ENCODE measurements at regions not wholly inside any gene's neighbourhood (a gene's known extent, or its start where the extent isn't known, plus 50 kb on each side); places are given as distances from the start of the nearest gene placed in this dataset.
"Not testable (repeated sequence)": the region's sequence is repeated elsewhere in the genome, so short reads cannot be mapped to it uniquely, and the experiment has no call there.

DNA sequence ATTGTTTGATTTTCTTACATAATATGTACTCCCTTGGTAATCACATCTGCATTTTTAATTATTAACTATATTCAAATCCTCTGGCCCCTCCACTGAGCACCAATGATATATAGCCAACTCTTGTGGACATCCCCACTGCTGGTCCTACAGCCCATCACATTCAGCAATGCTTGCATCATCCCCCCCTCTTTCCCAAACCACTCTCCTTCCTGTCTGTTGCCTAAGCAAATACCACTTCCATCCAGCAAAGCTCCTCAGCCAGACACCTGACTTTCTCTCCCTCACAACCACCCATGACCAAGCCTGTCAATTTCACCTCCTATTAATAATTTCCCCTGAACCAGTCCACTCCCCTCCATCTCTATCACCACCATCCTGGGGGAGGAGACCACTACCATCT lies 330.1 kb downstream of the GOLGA6L6 start:
- POLR2A ChIA-PET (ENCODE audit: partially characterized antibody); H3K14ac ChIP-seq (ENCODE audit: insufficient read length); H3K4me3 ChIP-seq (ENCODE audit: extremely low read depth in 1 of 4, insufficient read depth in 2 of 4, low read depth in 3 of 4, low read length in 4 of 4); H3K36me3 ChIP-seq (ENCODE audit: control insufficient read depth in 2 of 4, insufficient read depth in 4 of 4, low read length in 3 of 4); H3K23me2 ChIP-seq (ENCODE audit: low read depth, low read length); H2BK12ac ChIP-seq (ENCODE audit: low read depth, low read length); H3K4me2 ChIP-seq (ENCODE audit: insufficient read depth in 1 of 2, low read depth in 2 of 2, low read length in 2 of 2); H3K4ac ChIP-seq (replicated peaks; ENCODE audit: insufficient read length, low read depth, low read length); H3K79me2 ChIP-seq (ENCODE audit: control insufficient read depth in 1 of 2, insufficient read depth in 2 of 2, low read length in 2 of 2); DNase-seq (ENCODE audit: low read depth in 1 of 2, low spot score in 2 of 2); H2AK5ac ChIP-seq (ENCODE audit: low read depth, low read length); H3K27ac ChIP-seq (ENCODE audit: low read depth, low read length); H3K79me1 ChIP-seq (ENCODE audit: low read depth, low read length); H4K91ac ChIP-seq (replicated peaks; ENCODE audit: insufficient read length, low read length); H4K20me1 ChIP-seq (replicated peaks in 1 of 2; ENCODE audit: control insufficient read depth in 1 of 2, insufficient read depth in 2 of 2, low read length in 2 of 2); H3K27me3 ChIP-seq (replicated peaks in 1 of 4; ENCODE audit: control insufficient read depth in 3 of 4, extremely low read depth in 1 of 4, insufficient read depth in 3 of 4, low read length in 3 of 4); H2AFZ ChIP-seq (ENCODE audit: low read length); H2BK120ac ChIP-seq (replicated peaks; ENCODE audit: low read depth, low read length); H2BK15ac ChIP-seq (ENCODE audit: low read length); H4K8ac ChIP-seq (ENCODE audit: extremely low read depth, insufficient read depth, low read length); H2BK20ac ChIP-seq (ENCODE audit: low read length); H3K56ac ChIP-seq (replicated peaks; ENCODE audit: insufficient read length, low read depth, low read length); H3K4me1 ChIP-seq (replicated peaks in 1 of 4; ENCODE audit: control insufficient read depth in 3 of 4, insufficient read depth in 4 of 4, low read length in 3 of 4); H3K9ac ChIP-seq (replicated peaks in 1 of 4; ENCODE audit: extremely low read depth in 1 of 4, low read depth in 3 of 4, low read length in 3 of 4); H3K23ac ChIP-seq (ENCODE audit: insufficient read length); CTCF ChIA-PET (ENCODE audit: partially characterized antibody); H2BK5ac ChIP-seq (ENCODE audit: low read depth, low read length); H4K5ac ChIP-seq (ENCODE audit: insufficient read length, low read depth, low read length); H3K18ac ChIP-seq (ENCODE audit: extremely low read depth, low read length); FAIRE-seq: not testable (repeated sequence)
- peaks cover 4 to 29% of the 10 kb centered on the region in 2 experiments; a peak in 3 of 4 replicates for H3K9me3 ChIP-seq (ENCODE audit: insufficient read depth in 2 of 2, low read depth in 1 of 2, low read length in 1 of 2)

- H4K8ac ChIP-seq (ENCODE audit: extremely low read depth, insufficient read depth, low read length); H3K36me3 ChIP-seq (ENCODE audit: control insufficient read depth in 2 of 4, insufficient read depth in 4 of 4, low read length in 3 of 4); H3K14ac ChIP-seq (ENCODE audit: insufficient read length); H3K56ac ChIP-seq (replicated peaks; ENCODE audit: insufficient read length, low read depth, low read length); POLR2A ChIA-PET (ENCODE audit: partially characterized antibody); H2BK12ac ChIP-seq (ENCODE audit: low read depth, low read length); H3K23me2 ChIP-seq (ENCODE audit: low read depth, low read length); CTCF ChIA-PET (ENCODE audit: partially characterized antibody); H2BK120ac ChIP-seq (replicated peaks; ENCODE audit: low read depth, low read length); H4K91ac ChIP-seq (replicated peaks; ENCODE audit: insufficient read length, low read length); H3K79me1 ChIP-seq (ENCODE audit: low read depth, low read length); H2BK20ac ChIP-seq (ENCODE audit: low read length); FAIRE-seq; H3K9ac ChIP-seq (replicated peaks in 1 of 4; ENCODE audit: extremely low read depth in 1 of 4, low read depth in 3 of 4, low read length in 3 of 4); H3K27ac ChIP-seq (ENCODE audit: low read depth, low read length); H3K79me2 ChIP-seq (ENCODE audit: control insufficient read depth in 1 of 2, insufficient read depth in 2 of 2, low read length in 2 of 2); H3K4me2 ChIP-seq (ENCODE audit: insufficient read depth in 1 of 2, low read depth in 2 of 2, low read length in 2 of 2); H3K27me3 ChIP-seq (replicated peaks in 1 of 4; ENCODE audit: control insufficient read depth in 3 of 4, extremely low read depth in 1 of 4, insufficient read depth in 3 of 4, low read length in 3 of 4); H2AFZ ChIP-seq (ENCODE audit: low read length); H3K23ac ChIP-seq (ENCODE audit: insufficient read length); H4K20me1 ChIP-seq (replicated peaks in 1 of 2; ENCODE audit: control insufficient read depth in 1 of 2, insufficient read depth in 2 of 2, low read length in 2 of 2); H3K18ac ChIP-seq (ENCODE audit: extremely low read depth, low read length); H3K4ac ChIP-seq (replicated peaks; ENCODE audit: insufficient read length, low read depth, low read length); H2BK15ac ChIP-seq (ENCODE audit: low read length); DNase-seq (ENCODE audit: low read depth in 1 of 2, low spot score in 2 of 2); H2AK5ac ChIP-seq (ENCODE audit: low read depth, low read length); H3K4me1 ChIP-seq (replicated peaks in 1 of 4; ENCODE audit: control insufficient read depth in 3 of 4, insufficient read depth in 4 of 4, low read length in 3 of 4); H2BK5ac ChIP-seq (ENCODE audit: low read depth, low read length); H3K4me3 ChIP-seq (ENCODE audit: extremely low read depth in 1 of 4, insufficient read depth in 2 of 4, low read depth in 3 of 4, low read length in 4 of 4); H4K5ac ChIP-seq (ENCODE audit: insufficient read length, low read depth, low read length): not testable (repeated sequence)
- peaks cover 9 to 29% of the 10 kb centered on the region in 2 experiments; a peak in 3 of 4 replicates for H3K9me3 ChIP-seq (ENCODE audit: insufficient read depth in 2 of 2, low read depth in 1 of 2, low read length in 1 of 2)
- WGBS, 2 experiments (ENCODE audit: extremely low coverage in 1 of 2, insufficient coverage in 1 of 2, insufficient read length in 1 of 2, insufficient replicate concordance in 2 of 2, low coverage in 1 of 2, low lambda C conversion rate in 2 of 2, missing lambda C conversion rate in 1 of 2): 88% methylated on average over 1 of the region's 1 CpG; no CpG with 5 or more reads in 1 of the 2 experiments
Measured at GRCh38 chr15:20209973-20210372, 331.6 kb downstream of the GOLGA6L6 start.
